ENCODE measurements at regions not wholly inside any gene's neighbourhood (a gene's known extent, or its start where the extent isn't known, plus 50 kb on each side); places are given as distances from the start of the nearest gene placed in this dataset.

DNA sequence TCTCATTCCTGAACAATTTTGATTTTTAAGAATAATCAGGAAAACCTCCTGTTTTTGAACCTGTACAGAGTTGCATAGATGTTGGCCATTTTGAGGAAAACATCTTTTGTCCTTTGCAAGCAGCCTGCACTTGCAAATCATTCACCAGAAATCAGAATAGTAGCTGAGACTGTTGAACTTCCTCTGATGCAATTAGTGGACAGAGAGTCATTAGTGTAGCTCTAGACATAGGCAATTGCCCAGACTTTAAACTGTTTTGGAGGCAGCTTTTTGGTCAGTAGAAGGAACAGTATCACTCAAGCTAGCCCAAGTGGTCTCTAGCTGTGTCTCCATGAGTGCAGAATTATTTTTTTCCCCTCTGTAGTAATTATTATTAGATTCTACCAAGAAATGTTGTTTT, 326.1 kb downstream of the PIK3C3 start:
- H3K27ac ChIP-seq: no peak overlapping the region
- TF ChIP-seq, protein P1, sequence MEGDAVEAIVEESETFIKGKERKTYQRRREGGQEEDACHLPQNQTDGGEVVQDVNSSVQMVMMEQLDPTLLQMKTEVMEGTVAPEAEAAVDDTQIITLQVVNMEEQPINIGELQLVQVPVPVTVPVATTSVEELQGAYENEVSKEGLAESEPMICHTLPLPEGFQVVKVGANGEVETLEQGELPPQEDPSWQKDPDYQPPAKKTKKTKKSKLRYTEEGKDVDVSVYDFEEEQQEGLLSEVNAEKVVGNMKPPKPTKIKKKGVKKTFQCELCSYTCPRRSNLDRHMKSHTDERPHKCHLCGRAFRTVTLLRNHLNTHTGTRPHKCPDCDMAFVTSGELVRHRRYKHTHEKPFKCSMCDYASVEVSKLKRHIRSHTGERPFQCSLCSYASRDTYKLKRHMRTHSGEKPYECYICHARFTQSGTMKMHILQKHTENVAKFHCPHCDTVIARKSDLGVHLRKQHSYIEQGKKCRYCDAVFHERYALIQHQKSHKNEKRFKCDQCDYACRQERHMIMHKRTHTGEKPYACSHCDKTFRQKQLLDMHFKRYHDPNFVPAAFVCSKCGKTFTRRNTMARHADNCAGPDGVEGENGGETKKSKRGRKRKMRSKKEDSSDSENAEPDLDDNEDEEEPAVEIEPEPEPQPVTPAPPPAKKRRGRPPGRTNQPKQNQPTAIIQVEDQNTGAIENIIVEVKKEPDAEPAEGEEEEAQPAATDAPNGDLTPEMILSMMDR (IDR thresholded peaks at IDR 0.05): no peak
- H3K4me1 ChIP-seq: no peaks in the 10 kb centered on the region
- H3K27me3 ChIP-seq: no peaks in the 10 kb centered on the region
- intact Hi-C loops (cut with DNase I; ENCODE audit: low total_unique reads): no loop called here
- H3K9me3 ChIP-seq: no peaks in the 10 kb centered on the region
- H3K36me3 ChIP-seq: no peaks in the 10 kb centered on the region
- no peak for DNase-seq
- H3K4me3 ChIP-seq: no peak overlapping the region

DNA sequence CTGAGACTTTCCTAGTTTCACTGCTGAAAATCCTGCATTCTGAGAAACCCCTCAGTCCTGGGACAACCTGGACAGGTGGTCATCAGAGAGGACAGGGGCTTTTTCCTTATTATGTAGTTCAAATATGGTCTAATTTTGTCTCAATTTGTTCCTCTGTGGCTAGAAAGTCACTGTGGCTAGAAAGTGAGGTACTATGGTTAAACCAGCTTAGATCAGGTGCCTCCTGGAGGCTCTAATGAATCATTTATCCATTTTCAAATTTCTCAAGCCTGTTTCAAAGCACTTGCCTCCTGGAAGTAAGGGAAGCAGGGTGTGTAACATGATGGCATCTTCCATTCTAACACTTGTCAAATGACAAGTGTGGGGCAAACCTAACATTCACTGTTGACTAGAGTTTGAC, 326.8 kb downstream of the PIK3C3 start:
- intact Hi-C loops (cut with DNase I; ENCODE audit: low total_unique reads): loop anchor here (2.0 kb wide), 1 partner anchor 41 kb away; no protein-coding TSS in a partner anchor
- H3K27me3 ChIP-seq: no peaks in the 10 kb centered on the region
- H3K9me3 ChIP-seq: no peaks in the 10 kb centered on the region
- no peak overlapping the region for H3K4me3 ChIP-seq
- H3K4me1 ChIP-seq: no peaks in the 10 kb centered on the region
- H3K27ac ChIP-seq: no peak overlapping the region
- DNase-seq: no peak
- no peaks in the 10 kb centered on the region for H3K36me3 ChIP-seq
- TF ChIP-seq, protein P1 (IDR thresholded peaks at IDR 0.05): no peak

DNA sequence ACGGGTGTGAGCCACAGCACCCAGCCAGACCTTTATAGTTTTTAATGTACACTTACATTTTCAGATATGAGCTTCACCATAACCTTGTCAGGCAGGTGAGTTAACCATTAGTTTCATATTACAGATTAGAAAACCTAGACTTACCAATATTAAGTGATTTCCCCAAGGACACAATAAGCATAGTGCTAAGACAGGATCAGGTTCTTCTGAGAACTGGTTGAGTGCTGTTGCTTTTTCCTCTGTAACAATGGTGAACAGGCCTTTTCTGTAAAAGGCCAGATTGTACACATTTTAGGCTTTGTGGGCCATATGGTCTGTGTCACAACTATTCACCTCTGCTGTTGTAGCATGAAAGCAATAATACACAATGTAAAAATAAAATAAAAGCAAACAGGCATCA, 332.0 kb downstream of the PIK3C3 start:
- H3K27ac ChIP-seq: no peak overlapping the region
- no peaks in the 10 kb centered on the region for H3K4me1 ChIP-seq
- intact Hi-C loops (cut with DNase I; ENCODE audit: low total_unique reads): no loop called here
- no peaks in the 10 kb centered on the region for H3K36me3 ChIP-seq
- no peak for DNase-seq
- no peak overlapping the region for H3K4me3 ChIP-seq
- TF ChIP-seq, protein P1 (IDR thresholded peaks at IDR 0.05): no peak
- H3K27me3 ChIP-seq: no peaks in the 10 kb centered on the region
- H3K9me3 ChIP-seq: no peaks in the 10 kb centered on the region

DNA sequence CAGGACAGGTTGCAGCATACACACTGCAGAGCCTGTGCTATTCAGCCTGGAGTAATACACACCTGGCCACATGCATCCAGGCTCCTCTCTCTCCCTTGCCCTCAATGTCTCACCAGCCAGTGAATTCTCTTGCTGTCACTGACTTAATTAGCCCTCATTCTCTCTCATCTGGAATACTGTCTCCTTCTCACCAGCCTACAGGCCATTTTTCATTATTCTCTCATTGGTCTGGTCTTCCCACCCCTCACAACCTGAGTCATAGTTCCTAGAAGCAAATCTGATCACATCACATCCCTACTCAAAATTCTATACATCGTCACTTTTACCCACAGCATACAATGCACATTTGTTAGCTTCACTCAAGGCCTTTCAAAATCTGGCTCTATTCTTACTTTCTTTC, 333.1 kb downstream of the PIK3C3 start:
- TF ChIP-seq, protein P1 (IDR thresholded peaks at IDR 0.05): no peak
- intact Hi-C loops (cut with DNase I; ENCODE audit: low total_unique reads): no loop called here
- Histone ChIP-seq H3K4me3 (no peak overlapping the region), H3K36me3 (no peaks in the 10 kb centered on the region), H3K9me3 (no peaks in the 10 kb centered on the region), H3K4me1 (no peaks in the 10 kb centered on the region), H3K27me3 (no peaks in the 10 kb centered on the region), H3K27ac (no peak overlapping the region)
- DNase-seq: no peak

DNA sequence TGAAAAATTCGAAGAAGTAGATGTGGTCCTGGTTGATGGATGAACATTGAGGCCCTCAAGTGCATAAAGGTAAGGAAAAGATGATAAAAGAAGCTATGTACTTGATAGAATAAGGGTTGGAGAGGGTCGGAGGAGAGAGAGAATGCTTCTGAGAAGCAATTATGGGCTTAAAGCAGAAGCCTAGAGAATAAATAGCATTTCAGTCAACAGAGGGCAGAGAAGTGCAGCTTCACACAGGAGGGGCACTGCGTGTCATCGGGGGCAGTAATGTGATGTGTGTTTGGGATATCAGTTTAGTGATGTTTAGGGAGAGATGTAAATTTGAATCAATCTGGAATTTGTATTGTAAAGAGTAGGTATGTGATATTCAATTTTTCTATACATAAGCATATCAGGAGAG, 334.5 kb downstream of the PIK3C3 start:
- intact Hi-C loops (cut with DNase I; ENCODE audit: low total_unique reads): no loop called here
- H3K27me3 ChIP-seq: no peaks in the 10 kb centered on the region
- H3K27ac ChIP-seq: no peak overlapping the region
- H3K4me3 ChIP-seq: no peak overlapping the region
- H3K9me3 ChIP-seq: no peaks in the 10 kb centered on the region
- no peaks in the 10 kb centered on the region for H3K4me1 ChIP-seq
- TF ChIP-seq, protein P1 (IDR thresholded peaks at IDR 0.05): no peak
- no peaks in the 10 kb centered on the region for H3K36me3 ChIP-seq
- DNase-seq: no peak

Data from tibial artery (tissue), 4 donors.